ENCODE measurements at regions not wholly inside any gene's neighbourhood (a gene's known extent, or its start where the extent isn't known, plus 50 kb on each side); places are given as distances from the start of the nearest gene placed in this dataset.
"Not testable (repeated sequence)": the region's sequence is repeated elsewhere in the genome, so short reads cannot be mapped to it uniquely, and the experiment has no call there.

GRCh38 chr2:176561706-176562105 lies 292.5 kb downstream of the MTX2 start:
- in situ Hi-C loops (cut with MboI; ENCODE audit: low sequenced_read_pairs), result loop anchor here (25.0 kb wide), 1 partner anchor 424 kb away; the partner anchor contains the start of gene HOXD8

- in situ Hi-C loops (cut with MboI; ENCODE audit: low sequenced_read_pairs), result loop anchor here (25.0 kb wide), 1 partner anchor 425 kb away; the partner anchor contains the start of gene HOXD8
Measured at GRCh38 chr2:176562359-176563078, 293.3 kb downstream of the MTX2 start.

- in situ Hi-C loops (cut with MboI; ENCODE audit: low sequenced_read_pairs), result loop anchor here (25.0 kb wide), 1 partner anchor 428 kb away; the partner anchor contains the start of gene HOXD8
Measured at GRCh38 chr2:176565641-176566323, 296.5 kb downstream of the MTX2 start.

DNA sequence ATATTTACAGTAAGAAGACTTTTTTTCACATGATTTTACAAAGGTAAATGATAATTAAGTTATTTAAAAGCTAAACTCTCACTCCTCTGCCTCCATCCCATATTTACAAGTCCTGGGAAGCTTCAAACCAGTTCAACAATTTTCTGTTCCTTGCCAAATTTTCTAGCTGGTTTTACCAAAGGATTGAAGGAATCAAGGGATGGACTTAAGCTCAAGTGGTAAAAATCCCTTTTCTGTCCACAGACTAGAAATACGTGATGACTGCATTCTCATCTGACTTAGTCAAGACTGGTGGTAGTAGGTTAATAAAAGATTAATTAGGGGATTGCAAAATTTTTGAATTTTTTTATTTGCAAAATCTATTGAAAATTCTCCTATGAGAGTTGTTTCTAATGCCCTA lies 297.3 kb downstream of the MTX2 start:
- in situ Hi-C loops (cut with MboI; ENCODE audit: low sequenced_read_pairs), result loop anchor here (25.0 kb wide), 1 partner anchor 429 kb away; the partner anchor contains the start of gene HOXD8

DNA sequence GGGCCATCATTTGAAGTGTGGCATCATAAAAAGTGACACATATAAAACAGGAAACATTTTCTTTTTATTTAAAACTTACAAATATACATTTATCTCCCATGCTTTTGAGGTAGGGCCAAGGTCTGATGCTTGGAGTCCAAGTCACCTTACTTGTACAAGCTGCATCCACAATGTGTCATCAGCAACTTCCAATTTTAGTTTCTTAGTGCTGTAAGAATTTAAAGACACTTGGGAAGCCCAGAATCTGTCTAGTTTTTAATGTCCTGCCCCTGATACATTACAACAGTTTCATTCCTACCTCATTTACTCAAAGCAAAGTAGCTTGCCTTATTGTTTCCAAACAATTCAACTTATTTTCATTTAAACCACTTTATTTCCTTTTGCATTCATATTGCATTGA lies 297.7 kb downstream of the MTX2 start:
- in situ Hi-C loops (cut with MboI; ENCODE audit: low sequenced_read_pairs), result loop anchor here (25.0 kb wide), 1 partner anchor 430 kb away; the partner anchor contains the start of gene HOXD8

GRCh38 chr2:176567361-176567760 lies 298.1 kb downstream of the MTX2 start:
- in situ Hi-C loops (cut with MboI; ENCODE audit: low sequenced_read_pairs), result loop anchor here (25.0 kb wide), 1 partner anchor 430 kb away; the partner anchor contains the start of gene HOXD8

DNA sequence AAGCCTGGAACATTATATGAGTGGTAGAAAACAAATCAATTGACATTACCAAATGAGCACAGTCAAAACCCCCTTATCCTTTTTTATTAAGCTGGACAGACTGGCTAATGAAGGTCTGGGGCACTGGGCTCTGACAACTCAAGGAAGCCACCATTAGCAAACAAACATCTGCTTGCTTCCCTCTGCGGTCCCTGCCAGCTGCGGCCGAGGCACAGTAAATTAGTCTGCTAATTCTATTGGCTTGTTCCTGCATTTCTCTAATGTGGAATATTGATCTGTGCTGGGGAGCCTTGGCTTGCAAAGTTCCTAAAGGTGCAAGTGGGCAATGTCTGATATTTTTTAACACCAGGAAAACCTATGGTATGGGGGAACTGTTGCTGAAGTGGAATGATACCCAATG lies 300.3 kb downstream of the MTX2 start:
- in situ Hi-C loops (cut with MboI; ENCODE audit: low sequenced_read_pairs), result loop anchor here (25.0 kb wide), 1 partner anchor 432 kb away; the partner anchor contains the start of gene HOXD8

- in situ Hi-C loops (cut with MboI; ENCODE audit: low sequenced_read_pairs), result loop anchor here (25.0 kb wide), 1 partner anchor 437 kb away; the partner anchor contains the start of gene HOXD8
Measured at GRCh38 chr2:176573612-176574483, 304.6 kb downstream of the MTX2 start.

DNA sequence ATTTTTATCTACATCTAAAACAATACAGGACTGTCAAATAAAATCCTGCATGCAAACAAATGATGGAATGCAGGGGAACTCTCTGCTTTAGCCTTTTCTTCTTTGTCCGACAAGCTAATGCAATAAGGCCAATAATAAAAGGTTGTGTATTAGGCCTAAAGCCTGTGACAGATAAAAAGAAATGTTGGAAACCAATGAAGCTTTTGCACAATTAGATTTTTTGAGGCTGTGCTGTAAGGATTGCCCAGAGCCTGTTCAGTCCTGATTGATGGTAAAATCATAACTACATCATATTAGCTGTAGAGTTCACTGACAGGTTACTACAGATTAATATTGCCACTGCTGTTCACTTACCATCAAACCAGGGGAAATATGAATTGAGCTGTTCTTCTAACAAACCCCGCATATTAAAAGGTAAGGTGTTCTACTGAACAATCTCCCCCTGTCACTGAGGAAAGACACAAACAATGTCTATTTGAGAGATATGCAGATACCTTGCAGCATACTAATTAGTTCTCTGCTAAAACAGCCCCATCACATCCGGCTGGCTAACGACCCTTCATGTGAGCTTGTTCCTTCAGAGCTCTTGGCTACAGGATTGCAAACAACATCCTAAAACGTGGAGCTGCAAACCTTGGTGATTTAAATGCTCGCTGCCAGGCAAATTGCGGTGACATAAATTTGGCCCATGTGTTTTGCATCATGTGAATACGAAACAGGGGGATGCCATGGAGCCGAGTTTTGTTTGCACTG lies 305.4 kb downstream of the MTX2 start:
- in situ Hi-C loops (cut with MboI; ENCODE audit: low sequenced_read_pairs), result loop anchor here (25.0 kb wide), 1 partner anchor 437 kb away; the partner anchor contains the start of gene HOXD8

DNA sequence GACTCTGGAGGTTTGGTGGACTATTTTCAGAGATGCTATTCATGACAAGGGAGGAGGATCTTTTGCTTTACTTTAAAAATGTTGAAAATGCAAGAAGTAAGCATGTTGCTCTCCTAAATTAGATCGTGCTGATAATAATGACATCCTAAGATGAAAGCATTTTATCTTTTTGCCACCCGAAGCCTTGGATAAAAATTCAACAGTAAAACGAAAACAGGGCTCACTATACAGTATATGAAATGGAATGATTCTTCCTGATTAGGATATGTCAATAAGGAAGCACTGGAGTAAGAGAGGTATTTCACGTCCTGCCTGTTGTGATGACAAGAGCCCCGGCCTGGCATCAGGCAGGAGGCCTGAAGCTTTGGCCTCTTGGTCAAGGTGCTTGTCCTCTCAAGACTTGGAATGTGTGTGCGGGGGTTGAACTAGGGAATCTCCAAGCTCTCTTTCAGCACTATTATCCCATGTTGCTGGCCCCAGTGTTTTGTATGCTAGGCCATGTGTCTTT lies 306.0 kb downstream of the MTX2 start:
- in situ Hi-C loops (cut with MboI; ENCODE audit: low sequenced_read_pairs), result no loop called here

GRCh38 chr2:176577054-176577453 lies 307.8 kb downstream of the MTX2 start:
- in situ Hi-C loops (cut with MboI; ENCODE audit: low sequenced_read_pairs), result no loop called here

- in situ Hi-C loops (cut with MboI; ENCODE audit: low sequenced_read_pairs), result not testable (repeated sequence)
Measured at GRCh38 chr2:176578292-176578691, 309.1 kb downstream of the MTX2 start.

DNA sequence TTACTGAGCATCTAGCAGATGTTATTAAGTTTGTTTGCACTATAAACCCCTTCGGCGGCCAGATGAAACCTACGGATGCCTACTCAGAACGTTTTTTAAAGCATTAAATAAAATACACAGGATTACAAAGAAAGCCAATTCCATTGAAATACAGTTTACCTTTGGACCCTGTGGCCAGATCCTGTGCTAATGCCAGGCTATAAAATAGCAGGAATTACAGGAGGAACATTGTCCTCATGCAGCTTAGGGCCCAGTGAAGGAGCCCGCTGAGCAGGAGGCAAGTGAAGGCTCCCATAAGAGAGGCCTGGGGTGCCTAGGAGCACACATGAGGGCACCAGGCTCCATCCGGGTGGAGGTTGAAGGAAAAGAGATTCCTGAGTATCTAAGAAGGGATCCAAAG lies 310.4 kb downstream of the MTX2 start:
- in situ Hi-C loops (cut with MboI; ENCODE audit: low sequenced_read_pairs), result no loop called here

GRCh38 chr2:176581557-176582165 lies 312.4 kb downstream of the MTX2 start:
- in situ Hi-C loops (cut with MboI; ENCODE audit: low sequenced_read_pairs), result no loop called here

DNA sequence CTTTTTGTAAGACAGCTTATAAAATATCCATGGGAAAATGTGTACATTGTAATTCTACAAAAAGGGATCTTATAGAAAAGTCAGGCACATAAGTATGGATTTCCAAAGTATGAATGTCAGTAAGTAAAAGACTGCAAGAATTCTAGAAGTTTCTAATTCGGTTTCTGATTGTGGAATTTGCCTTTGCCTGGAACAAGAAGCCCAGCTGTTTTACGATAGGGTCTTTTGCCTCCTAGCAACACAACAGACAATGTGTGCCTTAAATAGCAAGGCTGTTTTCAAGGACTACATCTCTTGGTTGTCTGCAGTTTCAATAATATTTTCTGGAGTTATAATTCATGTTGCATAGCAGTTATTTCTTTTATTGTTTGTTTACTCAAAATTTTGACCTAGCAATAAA lies 312.9 kb downstream of the MTX2 start:
- in situ Hi-C loops (cut with MboI; ENCODE audit: low sequenced_read_pairs), result no loop called here

- in situ Hi-C loops (cut with MboI; ENCODE audit: low sequenced_read_pairs), result no loop called here
Measured at GRCh38 chr2:176582990-176583481, 313.8 kb downstream of the MTX2 start.

DNA sequence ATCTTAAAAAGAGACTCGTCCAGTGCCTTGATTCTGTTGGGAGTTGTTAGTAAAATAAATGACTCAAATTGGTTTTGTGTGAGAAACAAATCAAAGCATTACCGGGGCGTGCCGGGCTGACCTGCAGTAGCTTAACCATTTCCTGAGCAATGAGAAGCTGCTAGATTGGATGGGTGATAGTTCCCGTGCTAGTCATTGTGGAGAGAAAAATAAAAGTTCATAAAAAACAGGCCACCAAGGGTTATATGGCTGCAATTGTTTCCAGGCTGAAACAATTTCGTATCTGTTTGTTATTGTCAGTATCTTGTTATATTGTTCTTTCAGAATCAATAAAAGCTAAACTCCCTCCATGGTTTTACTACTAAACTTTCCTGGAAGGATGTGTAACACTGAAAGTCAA lies 314.4 kb downstream of the MTX2 start:
- in situ Hi-C loops (cut with MboI; ENCODE audit: low sequenced_read_pairs), result no loop called here

GRCh38 chr2:176584333-176584732 lies 315.1 kb downstream of the MTX2 start:
- in situ Hi-C loops (cut with MboI; ENCODE audit: low sequenced_read_pairs), result no loop called here

DNA sequence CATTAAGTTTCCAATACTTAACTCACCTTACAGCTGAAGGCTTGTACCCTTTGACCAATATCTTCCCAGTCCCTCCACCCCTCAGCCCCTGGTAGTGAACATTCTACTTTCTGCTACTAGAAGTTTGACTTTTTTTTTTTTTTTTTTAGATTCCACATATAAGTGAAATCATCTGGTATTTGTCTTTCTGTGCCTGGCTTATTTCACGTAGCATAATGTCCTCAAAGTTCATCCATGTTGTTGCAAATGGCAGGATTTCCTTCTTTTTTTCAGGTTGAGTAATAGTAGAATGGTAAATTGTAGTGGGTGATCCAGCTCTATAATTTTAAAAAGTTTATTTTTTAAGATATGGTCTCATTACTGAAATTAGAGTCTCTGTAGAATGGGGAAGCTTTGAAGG lies 316.0 kb downstream of the MTX2 start:
- in situ Hi-C loops (cut with MboI; ENCODE audit: low sequenced_read_pairs), result no loop called here
